HL-60 (cell line): ENCODE measurements at regions not wholly inside any gene's neighbourhood (a gene's known extent, or its start where the extent isn't known, plus 50 kb on each side); places are given as distances from the start of the nearest gene placed in this dataset.

Source experiments
- GABPA ChIP-seq: IDR thresholded peaks from 2 replicates; pipeline ENCODE4 v1.6.1; 2012; ENCODE audit warnings: low read depth
- POLR2AphosphoS5 ChIP-seq: IDR thresholded peaks from 2 replicates; pipeline ENCODE4 v1.6.1; 2012; ENCODE audit warnings: low read depth
- SPI1 ChIP-seq: IDR thresholded peaks from 2 replicates; pipeline ENCODE4 v1.6.1; 2012; ENCODE audit warnings: low read depth, mild to moderate bottlenecking, borderline replicate concordance
- TF ChIP-seq, protein P1 (sequence below): IDR thresholded peaks from one replicate; pipeline ENCODE4 v1.5.1; 2011; ENCODE audit warnings: low read length, control low read depth, inconsistent platforms; ENCODE audit not compliant: insufficient read depth

- TF ChIP-seq, protein P1, sequence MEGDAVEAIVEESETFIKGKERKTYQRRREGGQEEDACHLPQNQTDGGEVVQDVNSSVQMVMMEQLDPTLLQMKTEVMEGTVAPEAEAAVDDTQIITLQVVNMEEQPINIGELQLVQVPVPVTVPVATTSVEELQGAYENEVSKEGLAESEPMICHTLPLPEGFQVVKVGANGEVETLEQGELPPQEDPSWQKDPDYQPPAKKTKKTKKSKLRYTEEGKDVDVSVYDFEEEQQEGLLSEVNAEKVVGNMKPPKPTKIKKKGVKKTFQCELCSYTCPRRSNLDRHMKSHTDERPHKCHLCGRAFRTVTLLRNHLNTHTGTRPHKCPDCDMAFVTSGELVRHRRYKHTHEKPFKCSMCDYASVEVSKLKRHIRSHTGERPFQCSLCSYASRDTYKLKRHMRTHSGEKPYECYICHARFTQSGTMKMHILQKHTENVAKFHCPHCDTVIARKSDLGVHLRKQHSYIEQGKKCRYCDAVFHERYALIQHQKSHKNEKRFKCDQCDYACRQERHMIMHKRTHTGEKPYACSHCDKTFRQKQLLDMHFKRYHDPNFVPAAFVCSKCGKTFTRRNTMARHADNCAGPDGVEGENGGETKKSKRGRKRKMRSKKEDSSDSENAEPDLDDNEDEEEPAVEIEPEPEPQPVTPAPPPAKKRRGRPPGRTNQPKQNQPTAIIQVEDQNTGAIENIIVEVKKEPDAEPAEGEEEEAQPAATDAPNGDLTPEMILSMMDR: no peak
- TF ChIP-seq SPI1 (no peak), POLR2AphosphoS5 (no peak), GABPA (no peak)
These were observed 105.5 kb upstream of the TBX20 start for GRCh38 chr7:35359423-35359822.
